ENCODE measurements at regions not wholly inside any gene's neighbourhood (a gene's known extent, or its start where the extent isn't known, plus 50 kb on each side); places are given as distances from the start of the nearest gene placed in this dataset.

GRCh38 chr3:179504371-179504770 is 53.1 kb upstream of the GNB4 start:
- TF ChIP-seq POLR2AphosphoS5 (IDR thresholded peaks at IDR 0.05; ENCODE audit: borderline replicate concordance, low read depth, low read length), result no peak
- no peak for TF ChIP-seq EZH2 (IDR thresholded peaks at IDR 0.05)
- no peak for TF ChIP-seq FOXP2 (optimal IDR thresholded peaks at IDR 0.05; ENCODE audit: control extremely low read depth, extremely low read length, insufficient read depth)
